Kidney (tissue), 13 donors: ENCODE measurements at regions not wholly inside any gene's neighbourhood (a gene's known extent, or its start where the extent isn't known, plus 50 kb on each side); places are given as distances from the start of the nearest gene placed in this dataset.
A peak's percentile ranks its signal among the peaks of the same experiment; 100 is the strongest.

Source experiments
- DNase-seq, 5 donors: peaks; one replicate each; pipeline ENCODE4 v3.0.0-alpha.2; 2013 to 2020
- FAIRE-seq: peaks from 2 replicates; lab custom pipeline; 2012; peaks lifted over from hg19 to GRCh38; lab: Jason Lieb, UNC
- H3K27ac ChIP-seq, 2 donors: one replicate each; pipeline ENCODE4 v1.7.0; 2013; ENCODE audit warnings: low read depth in 2 of 2, low read length in 2 of 2, inconsistent platforms in 1 of 2
- H3K27me3 ChIP-seq: one replicate; pipeline ENCODE4 v1.7.1; 2013; ENCODE audit warnings: low read length, inconsistent platforms; ENCODE audit not compliant: control insufficient read depth, insufficient read depth
- H3K36me3 ChIP-seq, 3 donors: one replicate each; pipeline versions ENCODE4 v1.7.0 to v1.7.1; 2013; ENCODE audit warnings: low read length in 3 of 3, control low read depth in 1 of 3, inconsistent platforms in 1 of 3; ENCODE audit not compliant: insufficient read depth in 3 of 3, control insufficient read depth in 2 of 3
- H3K4me1 ChIP-seq, 3 donors: one replicate each; pipeline versions ENCODE4 v1.7.0 to v1.7.1; 2013; ENCODE audit warnings: low read length in 3 of 3, inconsistent platforms in 1 of 3, low read depth in 1 of 3; ENCODE audit not compliant: control insufficient read depth in 2 of 3, insufficient read depth in 2 of 3
- H3K4me3 ChIP-seq, 3 donors: one replicate each; pipeline versions ENCODE4 v1.7.0 to v1.8.1; 2013; ENCODE audit warnings: low read length in 3 of 3, control low read depth in 1 of 3, inconsistent platforms in 1 of 3
- H3K9ac ChIP-seq, 3 donors: one replicate each; pipeline versions ENCODE4 v1.7.0 to v1.7.1; 2013; ENCODE audit warnings: low read length in 3 of 3, control low read depth in 1 of 3, inconsistent platforms in 1 of 3
- H3K9me3 ChIP-seq, 3 donors: one replicate each; pipeline versions ENCODE4 v1.7.0 to v1.7.1; 2013; ENCODE audit warnings: low read length in 3 of 3, control low read depth in 1 of 3, inconsistent platforms in 1 of 3; ENCODE audit not compliant: control insufficient read depth in 2 of 3, insufficient read depth in 1 of 3
- CTCF ChIP-seq: IDR thresholded peaks from 3 replicates; pipeline ENCODE4 v1.5.1; 2012; ENCODE audit warnings: mild to moderate bottlenecking, moderate library complexity, borderline replicate concordance; ENCODE audit not compliant: insufficient read depth; ENCODE audit errors: extremely low read depth
- intact Hi-C: fragments of 100-400 bp; cut with DNase I; formaldehyde crosslinking; loops from one replicate; pipeline ENCODE4 v1.11.1; 2022
- donor health status: control.
- donor health status: control.
- donor health status: control.
- donor health status: control.
- donor health status: control.
- donor health status: DM: yes; HTN: yes; CAD: no.
- donor health status: Normal renal cell carcinoma (clear cell type).

- no peak overlapping the region for H3K9ac ChIP-seq
- H3K36me3 ChIP-seq, result no peaks in the 10 kb centered on the region
- TF ChIP-seq CTCF, result no peak
- no peaks in the 10 kb centered on the region for H3K4me1 ChIP-seq
- no peak for DNase-seq
- no peak overlapping the region for H3K27ac ChIP-seq
- H3K4me3 ChIP-seq, result no peak overlapping the region
- FAIRE-seq, result no peak
- H3K9me3 ChIP-seq, result no peaks in the 10 kb centered on the region
- intact Hi-C loops, result no loop called here
- H3K27me3 ChIP-seq, result no peaks in the 10 kb centered on the region
Observed at GRCh38 chr12:107450541-107450940, 235.1 kb upstream of the PWP1 start.

- Histone ChIP-seq H3K4me3 (no peak overlapping the region), H3K27ac (no peak overlapping the region), H3K36me3 (no peaks in the 10 kb centered on the region), H3K9ac (no peak overlapping the region), H3K9me3 (no peaks in the 10 kb centered on the region), H3K27me3 (no peaks in the 10 kb centered on the region), H3K4me1 (no peaks in the 10 kb centered on the region)
- no peak for TF ChIP-seq CTCF
- intact Hi-C loops, result no loop called here
- FAIRE-seq (no peak), DNase-seq (peak in 2 of 5 donors; percentile 23 to 38)
Observed at GRCh38 chr12:107451246-107451645, 234.4 kb upstream of the PWP1 start.

GRCh38 chr12:107454109-107454830 lies 231.3 kb upstream of the PWP1 start:
- Histone ChIP-seq H3K9ac (no peak overlapping the region), H3K27me3 (no peaks in the 10 kb centered on the region), H3K4me3 (no peak overlapping the region), H3K36me3 (no peaks in the 10 kb centered on the region), H3K27ac (no peak overlapping the region), H3K9me3 (no peaks in the 10 kb centered on the region), H3K4me1 (no peaks in the 10 kb centered on the region)
- intact Hi-C loops, result no loop called here
- DNase-seq (no peak), FAIRE-seq (no peak)
- no peak for TF ChIP-seq CTCF
